ENCODE measurements at regions not wholly inside any gene's neighbourhood (a gene's known extent, or its start where the extent isn't known, plus 50 kb on each side); places are given as distances from the start of the nearest gene placed in this dataset.
"Not testable (repeated sequence)": the region's sequence is repeated elsewhere in the genome, so short reads cannot be mapped to it uniquely, and the experiment has no call there.

DNA sequence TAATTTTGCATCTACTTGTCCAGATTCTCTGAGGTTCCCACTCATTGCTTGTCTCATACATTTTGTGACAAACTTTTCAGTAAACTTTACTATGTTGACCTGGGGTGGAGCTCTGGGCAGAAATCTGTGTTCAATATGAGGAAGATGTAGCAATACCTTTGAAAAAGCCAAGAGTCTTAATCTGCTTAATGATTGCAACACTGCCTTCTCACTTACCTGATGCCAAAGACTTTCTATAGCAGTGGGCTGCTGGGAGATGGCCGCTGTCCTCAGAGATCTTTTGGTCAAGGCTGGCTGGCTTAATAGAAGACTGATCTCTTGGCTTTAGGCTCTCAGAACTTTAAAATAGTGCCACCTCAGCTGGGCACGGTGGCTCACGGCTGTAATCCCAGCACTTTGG is 70.1 kb upstream of the RBM24 start:
- no peak for TF ChIP-seq POLR2AphosphoS5 (IDR thresholded peaks at IDR 0.05; ENCODE audit: insufficient read depth in 1 of 2, low read depth in 1 of 2)
- TF ChIP-seq POLR2A (IDR thresholded peaks at IDR 0.05) = no peak
- TF ChIP-seq, protein P1, sequence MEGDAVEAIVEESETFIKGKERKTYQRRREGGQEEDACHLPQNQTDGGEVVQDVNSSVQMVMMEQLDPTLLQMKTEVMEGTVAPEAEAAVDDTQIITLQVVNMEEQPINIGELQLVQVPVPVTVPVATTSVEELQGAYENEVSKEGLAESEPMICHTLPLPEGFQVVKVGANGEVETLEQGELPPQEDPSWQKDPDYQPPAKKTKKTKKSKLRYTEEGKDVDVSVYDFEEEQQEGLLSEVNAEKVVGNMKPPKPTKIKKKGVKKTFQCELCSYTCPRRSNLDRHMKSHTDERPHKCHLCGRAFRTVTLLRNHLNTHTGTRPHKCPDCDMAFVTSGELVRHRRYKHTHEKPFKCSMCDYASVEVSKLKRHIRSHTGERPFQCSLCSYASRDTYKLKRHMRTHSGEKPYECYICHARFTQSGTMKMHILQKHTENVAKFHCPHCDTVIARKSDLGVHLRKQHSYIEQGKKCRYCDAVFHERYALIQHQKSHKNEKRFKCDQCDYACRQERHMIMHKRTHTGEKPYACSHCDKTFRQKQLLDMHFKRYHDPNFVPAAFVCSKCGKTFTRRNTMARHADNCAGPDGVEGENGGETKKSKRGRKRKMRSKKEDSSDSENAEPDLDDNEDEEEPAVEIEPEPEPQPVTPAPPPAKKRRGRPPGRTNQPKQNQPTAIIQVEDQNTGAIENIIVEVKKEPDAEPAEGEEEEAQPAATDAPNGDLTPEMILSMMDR (IDR thresholded peaks at IDR 0.05) = no peak
- H3K9me3 ChIP-seq = no peaks in the 10 kb centered on the region
- no peak overlapping the region for H3K27ac ChIP-seq
- peak in 1 of 2 donors; percentile 37 for DNase-seq (ENCODE audit: extremely low spot score in 2 of 2)
- H3K27me3 ChIP-seq = no peaks in the 10 kb centered on the region
- H3K4me3 ChIP-seq = no peak overlapping the region
- intact Hi-C loops (cut with DNase I) = no loop called here
- H3K4me1 ChIP-seq = peaks cover 20% of the 10 kb centered on the region
- H3K36me3 ChIP-seq = no peaks in the 10 kb centered on the region

DNA sequence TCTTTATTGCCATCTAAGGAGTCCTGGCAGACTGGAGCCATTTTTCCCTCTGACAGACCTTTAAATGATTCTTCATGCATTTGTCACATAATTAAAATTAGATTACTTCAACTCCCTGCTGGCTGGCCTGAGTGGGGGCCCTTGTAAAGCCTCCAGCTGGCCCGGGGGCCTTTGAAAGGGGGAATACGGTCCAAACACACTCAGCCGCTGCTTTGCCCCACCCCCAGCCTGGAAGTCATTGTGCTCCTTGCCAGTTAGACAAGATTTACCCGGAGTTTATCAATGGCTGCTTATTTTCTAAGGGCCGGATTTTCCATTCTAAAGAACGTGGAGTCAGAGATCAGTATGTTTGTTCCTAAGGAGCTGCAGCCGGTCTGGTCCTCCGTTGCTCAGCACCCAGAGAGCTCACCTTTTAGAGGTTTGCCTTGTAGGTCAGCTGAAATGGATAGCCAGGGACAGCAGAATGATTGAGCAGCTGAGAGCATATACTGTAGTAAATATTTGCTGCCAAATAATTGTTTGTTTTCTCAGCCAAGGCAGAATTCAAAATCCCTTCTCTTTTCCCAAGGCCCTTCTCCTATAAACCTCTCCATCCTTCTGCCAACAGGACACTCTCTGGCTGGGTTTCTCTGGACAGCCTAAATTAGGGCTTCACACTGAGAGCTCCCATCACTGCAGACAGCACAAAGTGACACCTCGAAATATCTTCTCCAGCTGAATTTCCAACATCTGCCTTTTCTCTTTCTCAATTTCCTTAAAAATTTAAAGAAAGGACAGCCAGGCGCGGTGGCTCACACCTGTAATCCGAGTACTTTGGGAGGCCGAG is 68.4 kb upstream of the RBM24 start:
- TF ChIP-seq, protein P1 (IDR thresholded peaks at IDR 0.05) = no peak
- TF ChIP-seq POLR2AphosphoS5 (IDR thresholded peaks at IDR 0.05; ENCODE audit: insufficient read depth in 1 of 2, low read depth in 1 of 2) (peak in 1 of 2 donors; percentile 24), POLR2A (IDR thresholded peaks at IDR 0.05) (no peak)
- peaks cover 20% of the 10 kb centered on the region for H3K4me1 ChIP-seq

DNA sequence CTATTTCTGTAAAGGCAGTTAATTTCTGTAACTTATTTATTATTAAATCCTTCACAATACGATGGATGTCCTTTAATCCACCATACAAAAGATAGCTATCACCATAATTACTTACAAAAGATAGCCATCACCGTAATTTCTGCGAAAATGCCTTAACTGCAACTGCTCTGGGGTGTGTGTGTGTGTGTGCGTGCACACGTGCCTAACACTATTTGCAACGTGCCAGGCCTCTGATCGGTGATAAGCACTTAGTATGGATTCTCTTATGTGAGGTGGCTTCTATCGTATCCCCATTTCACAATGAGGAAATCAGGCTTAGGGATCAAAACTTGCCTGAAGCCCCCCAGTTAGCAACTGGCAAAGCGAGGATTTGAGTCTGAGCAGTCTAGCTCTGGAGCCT is 67.1 kb upstream of the RBM24 start:
- intact Hi-C loops (cut with DNase I) = no loop called here
- H3K4me1 ChIP-seq = peaks cover 20% of the 10 kb centered on the region
- no peaks in the 10 kb centered on the region for H3K9me3 ChIP-seq
- no peak overlapping the region for H3K4me3 ChIP-seq
- H3K27me3 ChIP-seq = no peaks in the 10 kb centered on the region
- TF ChIP-seq, protein P1 (IDR thresholded peaks at IDR 0.05) = no peak
- no peak for TF ChIP-seq POLR2AphosphoS5 (IDR thresholded peaks at IDR 0.05; ENCODE audit: insufficient read depth in 1 of 2, low read depth in 1 of 2)
- TF ChIP-seq POLR2A (IDR thresholded peaks at IDR 0.05) = no peak
- H3K36me3 ChIP-seq = no peaks in the 10 kb centered on the region
- DNase-seq (ENCODE audit: extremely low spot score in 2 of 2) = no peak
- no peak overlapping the region for H3K27ac ChIP-seq

More for the DNA sequence above, 68.4 kb upstream of the RBM24 start:
- Histone ChIP-seq H3K27me3 (no peaks in the 10 kb centered on the region), H3K4me3 (no peak overlapping the region), H3K9me3 (no peaks in the 10 kb centered on the region), H3K27ac (peak overlapping the region; percentile 23), H3K36me3 (no peaks in the 10 kb centered on the region)
- intact Hi-C loops (cut with DNase I) = no loop called here
- DNase-seq (ENCODE audit: extremely low spot score in 2 of 2) = no peak

DNA sequence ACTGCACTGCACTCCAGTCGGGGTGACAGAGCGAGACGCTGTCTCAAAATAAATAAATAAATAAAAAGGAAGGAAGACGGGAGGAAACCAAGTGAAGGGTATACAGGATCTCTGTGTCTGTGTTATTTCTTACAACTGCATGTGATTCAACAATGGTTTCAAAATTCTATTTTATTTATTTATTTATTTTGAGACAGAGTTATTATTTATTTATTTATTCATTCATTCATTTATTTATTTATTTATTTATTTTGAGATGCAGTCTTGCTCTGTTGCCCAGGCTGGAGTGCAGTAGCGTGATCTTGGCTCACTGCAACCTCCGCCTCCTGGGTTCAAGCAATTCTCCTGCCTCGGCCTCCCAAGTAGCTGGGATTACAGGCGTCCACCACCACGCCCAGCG is 64.2 kb upstream of the RBM24 start:
- intact Hi-C loops (cut with DNase I); H3K36me3 ChIP-seq; DNase-seq (ENCODE audit: extremely low spot score in 2 of 2); H3K9me3 ChIP-seq; H3K27ac ChIP-seq; H3K4me3 ChIP-seq; H3K27me3 ChIP-seq: not testable (repeated sequence)
- peaks cover 16% of the 10 kb centered on the region for H3K4me1 ChIP-seq

DNA sequence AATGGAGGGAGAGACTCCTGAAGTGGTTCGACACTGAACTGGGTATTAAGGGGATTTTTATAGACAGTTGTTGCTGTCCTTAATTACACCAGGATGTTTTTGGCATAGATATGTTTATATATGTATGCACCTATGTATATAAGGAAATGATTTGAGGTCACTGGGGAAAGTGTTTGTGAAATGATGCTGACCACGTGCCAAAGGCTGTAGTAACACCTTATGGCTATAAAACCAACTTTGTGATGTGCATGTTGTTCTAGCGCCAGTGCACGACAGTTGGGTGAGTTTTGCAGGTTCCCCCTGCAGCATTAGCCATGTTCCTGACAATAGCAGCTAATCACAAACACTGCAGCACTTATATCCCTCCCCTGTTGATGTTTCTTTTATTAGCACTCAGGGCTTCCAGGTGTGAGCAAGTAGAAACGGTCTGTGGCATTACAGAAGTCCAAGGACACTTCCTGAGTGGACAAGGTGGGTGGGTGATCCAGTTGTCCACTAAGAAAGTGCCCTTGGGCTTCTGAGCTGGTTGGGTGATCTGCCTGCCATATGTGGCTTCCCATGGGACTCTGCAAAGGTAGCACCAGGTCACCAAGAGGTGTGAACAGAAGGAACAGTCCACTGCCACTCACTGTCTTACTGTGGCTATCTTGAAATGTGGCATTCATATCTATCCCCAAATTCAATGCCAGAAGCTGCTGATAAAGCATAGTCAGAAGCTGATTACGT is 63.0 kb upstream of the RBM24 start:
- no peak for DNase-seq (ENCODE audit: extremely low spot score in 2 of 2)
- Histone ChIP-seq H3K4me3 (no peak overlapping the region), H3K36me3 (no peaks in the 10 kb centered on the region), H3K27me3 (no peaks in the 10 kb centered on the region), H3K4me1 (peaks cover 3% of the 10 kb centered on the region), H3K27ac (no peak overlapping the region), H3K9me3 (no peaks in the 10 kb centered on the region)
- intact Hi-C loops (cut with DNase I) = no loop called here
- TF ChIP-seq, protein P1 (IDR thresholded peaks at IDR 0.05) = no peak
- TF ChIP-seq POLR2AphosphoS5 (IDR thresholded peaks at IDR 0.05; ENCODE audit: insufficient read depth in 1 of 2, low read depth in 1 of 2) (no peak), POLR2A (IDR thresholded peaks at IDR 0.05) (no peak)

All from vagina (tissue), 2 donors.